ENCODE measurements at regions not wholly inside any gene's neighbourhood (a gene's known extent, or its start where the extent isn't known, plus 50 kb on each side); places are given as distances from the start of the nearest gene placed in this dataset.

- Mint-ChIP-seq H3K9me3 (peaks cover 29% of the 10 kb centered on the region), H3K4me3 (no peak overlapping the region), H3K4me1 (peaks cover 3% of the 10 kb centered on the region; the same call in 1 of the 2 replicates), H3K27ac (no peak overlapping the region), H3K36me3 (peaks cover 12% of the 10 kb centered on the region), H3K27me3 (ENCODE audit: low read depth) (peaks cover 10% of the 10 kb centered on the region)
- ChIA-PET CTCF (interaction anchor here (0.5 to 2.7 kb wide), 39 partner anchors 9 to 407 kb away, joined by 3 to 23 read pairs (median 4); partner anchors contain the start of gene CACNA1A), POLR2A (interaction anchor here (0.6 kb wide), 1 partner anchor 23 kb away, joined by 3 read pairs; no protein-coding TSS in a partner anchor)
- ATAC-seq (peak; percentile 53; the same call in 1 of the 2 replicates), DNase-seq (ENCODE audit: low spot score) (peak; percentile 47)
- TF ChIP-seq ETV6 (CRISPR knock-in tag; IDR thresholded peaks at IDR 0.05), result no peak
- TF ChIP-seq PRDM15 (CRISPR knock-in tag; IDR thresholded peaks at IDR 0.05), result no peak
- TF ChIP-seq ERG (CRISPR knock-in tag; IDR thresholded peaks at IDR 0.05), result no peak
- no peak for TF ChIP-seq ARID4B (CRISPR knock-in tag; IDR thresholded peaks at IDR 0.05; ENCODE audit: borderline replicate concordance)
- TF ChIP-seq MAX (CRISPR knock-in tag; IDR thresholded peaks at IDR 0.05), result no peak
- TF ChIP-seq GABPB1 (CRISPR knock-in tag; IDR thresholded peaks at IDR 0.05), result no peak
These were observed 68.7 kb upstream of the CACNA1A start for GRCh38 chr19:13574933-13575332.

- Mint-ChIP-seq H3K9me3 (peaks cover 22% of the 10 kb centered on the region), H3K27me3 (ENCODE audit: low read depth) (peaks cover 10% of the 10 kb centered on the region), H3K4me1 (peaks cover 3% of the 10 kb centered on the region; the same call in 1 of the 2 replicates), H3K27ac (no peak overlapping the region), H3K4me3 (no peak overlapping the region), H3K36me3 (peaks cover 12% of the 10 kb centered on the region)
- peak; percentile 41 for DNase-seq (ENCODE audit: low spot score)
- ChIA-PET POLR2A (interaction anchor here (0.6 kb wide), 1 partner anchor 109 kb away, joined by 6 read pairs; no protein-coding TSS in a partner anchor), CTCF (interaction anchor here (0.6 to 2.2 kb wide), 4 partner anchors 16 to 377 kb away, joined by 3 to 7 read pairs (median 4); no protein-coding TSS in a partner anchor)
- peak; percentile 39; the same call in 1 of the 2 replicates for ATAC-seq
- TF ChIP-seq SMAD4 (CRISPR knock-in tag; IDR thresholded peaks at IDR 0.05) (no peak), E2F4 (CRISPR knock-in tag; IDR thresholded peaks at IDR 0.05; ENCODE audit: borderline replicate concordance, low read depth) (no peak), SMAD3 (CRISPR knock-in tag; IDR thresholded peaks at IDR 0.05; ENCODE audit: borderline replicate concordance) (no peak), SP1 (CRISPR knock-in tag; conservative IDR thresholded peaks at IDR 0.05) (no peak), MLX (CRISPR knock-in tag; IDR thresholded peaks at IDR 0.05) (no peak), CBFB (CRISPR knock-in tag; IDR thresholded peaks at IDR 0.05; ENCODE audit: low read depth) (no peak), NFYB (CRISPR knock-in tag; conservative IDR thresholded peaks at IDR 0.05; ENCODE audit: low read depth) (no peak), STAT6 (CRISPR knock-in tag; conservative IDR thresholded peaks at IDR 0.05; ENCODE audit: low read depth) (no peak), MYBL2 (CRISPR knock-in tag; IDR thresholded peaks at IDR 0.05) (no peak), IRF2 (CRISPR knock-in tag; IDR thresholded peaks at IDR 0.05; ENCODE audit: borderline replicate concordance, low read depth) (no peak), NR3C1 (CRISPR knock-in tag; conservative IDR thresholded peaks at IDR 0.05; ENCODE audit: low read depth) (no peak), SOX15 (CRISPR knock-in tag; IDR thresholded peaks at IDR 0.05) (no peak), ZMAT4 (CRISPR knock-in tag; IDR thresholded peaks at IDR 0.05) (no peak)
These were observed 66.9 kb upstream of the CACNA1A start for GRCh38 chr19:13573056-13573667.

Data from WTC11 (cell line).